Thyroid gland (tissue), 4 donors: ENCODE measurements at regions not wholly inside any gene's neighbourhood (a gene's known extent, or its start where the extent isn't known, plus 50 kb on each side); places are given as distances from the start of the nearest gene placed in this dataset.

Experiments
- CTCF ChIP-seq, 6 experiments: fragments of 200-600 bp in 3 of 6; fragments of 450-650 bp in 3 of 6; sonication (generic) in 3 of 6; IDR thresholded peaks; one replicate each; pipeline ENCODE4 v1.5.1; 2016 to 2019; ENCODE audit warnings: antibody characterized with exemption in 6 of 6, mild to moderate bottlenecking in 2 of 6, inconsistent platforms in 1 of 6, moderate library complexity in 1 of 6
- POLR2A ChIP-seq, 2 donors: fragments of 450-650 bp; IDR thresholded peaks; one replicate each; pipeline ENCODE4 v1.6.1; 2017; ENCODE audit warnings: antibody characterized with exemption in 2 of 2, mild to moderate bottlenecking in 2 of 2, moderate library complexity in 1 of 2

GRCh38 chr4:152010710-152011079 is 249.9 kb upstream of the GATB start:
- no peak for TF ChIP-seq CTCF (IDR thresholded peaks at IDR 0.05)
- TF ChIP-seq POLR2A (IDR thresholded peaks at IDR 0.05): no peak
